ENCODE measurements at regions not wholly inside any gene's neighbourhood (a gene's known extent, or its start where the extent isn't known, plus 50 kb on each side); places are given as distances from the start of the nearest gene placed in this dataset.
"Not testable (repeated sequence)": the region's sequence is repeated elsewhere in the genome, so short reads cannot be mapped to it uniquely, and the experiment has no call there.

GRCh38 chr10:3259499-3259898 lies 86.9 kb upstream of the PITRM1 start:
- FAIRE-seq, result no peak

GRCh38 chr10:3258394-3258793 lies 85.8 kb upstream of the PITRM1 start:
- no peak for FAIRE-seq

GRCh38 chr10:3255616-3256015 lies 83.0 kb upstream of the PITRM1 start:
- no peak for FAIRE-seq

GRCh38 chr10:3255075-3255474 lies 82.5 kb upstream of the PITRM1 start:
- FAIRE-seq, result no peak

GRCh38 chr10:3253974-3254373 lies 81.4 kb upstream of the PITRM1 start:
- FAIRE-seq, result not testable (repeated sequence)

- no peak for FAIRE-seq
These were observed 78.6 kb upstream of the PITRM1 start for GRCh38 chr10:3251172-3251571.

- peak; percentile 37 for FAIRE-seq
These were observed 76.8 kb upstream of the PITRM1 start for GRCh38 chr10:3249307-3249889.

- FAIRE-seq, result peak; percentile 54
These were observed 76.1 kb upstream of the PITRM1 start for GRCh38 chr10:3248526-3249306.

- FAIRE-seq, result no peak
These were observed 72.8 kb upstream of the PITRM1 start for GRCh38 chr10:3245395-3245794.

GRCh38 chr10:3241967-3242650 lies 69.5 kb upstream of the PITRM1 start:
- FAIRE-seq, result no peak

- FAIRE-seq, result no peak
These were observed 68.8 kb upstream of the PITRM1 start for GRCh38 chr10:3241274-3241921.

- FAIRE-seq, result no peak
These were observed 67.6 kb upstream of the PITRM1 start for GRCh38 chr10:3239920-3240894.

- no peak for FAIRE-seq
These were observed 66.7 kb upstream of the PITRM1 start for GRCh38 chr10:3239066-3239919.

GRCh38 chr10:3238115-3238871 lies 65.7 kb upstream of the PITRM1 start:
- FAIRE-seq, result no peak

- FAIRE-seq, result no peak
These were observed 64.9 kb upstream of the PITRM1 start for GRCh38 chr10:3237530-3237929.

- no peak for FAIRE-seq
These were observed 64.2 kb upstream of the PITRM1 start for GRCh38 chr10:3236644-3237404.

GRCh38 chr10:3235996-3236510 lies 63.5 kb upstream of the PITRM1 start:
- FAIRE-seq, result no peak

GRCh38 chr10:3235395-3235794 lies 62.8 kb upstream of the PITRM1 start:
- FAIRE-seq, result no peak

- no peak for FAIRE-seq
These were observed 61.0 kb upstream of the PITRM1 start for GRCh38 chr10:3233486-3233990.
